ENCODE measurements at regions not wholly inside any gene's neighbourhood (a gene's known extent, or its start where the extent isn't known, plus 50 kb on each side); places are given as distances from the start of the nearest gene placed in this dataset.

GRCh38 chr5:58081435-58081834 lies 378.5 kb downstream of the PLK2 start:
- no peaks in the 10 kb centered on the region for H3K36me3 Mint-ChIP-seq (ENCODE audit: low read depth)
- H3K27ac Mint-ChIP-seq: no peak overlapping the region
- H3K27me3 Mint-ChIP-seq (ENCODE audit: low read depth): no peaks in the 10 kb centered on the region
- H3K9me3 Mint-ChIP-seq: no peaks in the 10 kb centered on the region
- intact Hi-C loops (cut with micrococcal nuclease): no loop called here
- H3K4me3 Mint-ChIP-seq (ENCODE audit: low read depth): no peak overlapping the region
- no peaks in the 10 kb centered on the region for H3K4me1 Mint-ChIP-seq (ENCODE audit: low read depth)
- no peak for DNase-seq (ENCODE audit: low spot score)

GRCh38 chr5:58080573-58080972 lies 379.3 kb downstream of the PLK2 start:
- Mint-ChIP-seq H3K36me3 (ENCODE audit: low read depth) (no peaks in the 10 kb centered on the region), H3K27me3 (ENCODE audit: low read depth) (no peaks in the 10 kb centered on the region), H3K4me3 (ENCODE audit: low read depth) (no peak overlapping the region), H3K27ac (no peak overlapping the region), H3K4me1 (ENCODE audit: low read depth) (no peaks in the 10 kb centered on the region), H3K9me3 (no peaks in the 10 kb centered on the region)
- intact Hi-C loops (cut with micrococcal nuclease): no loop called here
- no peak for DNase-seq (ENCODE audit: low spot score)

- DNase-seq (ENCODE audit: low spot score): no peak
- H3K4me1 Mint-ChIP-seq (ENCODE audit: low read depth): no peaks in the 10 kb centered on the region
- no peaks in the 10 kb centered on the region for H3K9me3 Mint-ChIP-seq
- intact Hi-C loops (cut with micrococcal nuclease): no loop called here
- H3K4me3 Mint-ChIP-seq (ENCODE audit: low read depth): no peak overlapping the region
- H3K36me3 Mint-ChIP-seq (ENCODE audit: low read depth): no peaks in the 10 kb centered on the region
- no peaks in the 10 kb centered on the region for H3K27me3 Mint-ChIP-seq (ENCODE audit: low read depth)
- no peak overlapping the region for H3K27ac Mint-ChIP-seq
These were observed 381.9 kb downstream of the PLK2 start for GRCh38 chr5:58077966-58078365.

- no peak for DNase-seq (ENCODE audit: low spot score)
- no peaks in the 10 kb centered on the region for H3K9me3 Mint-ChIP-seq
- intact Hi-C loops (cut with micrococcal nuclease): no loop called here
- no peaks in the 10 kb centered on the region for H3K27me3 Mint-ChIP-seq (ENCODE audit: low read depth)
- H3K4me1 Mint-ChIP-seq (ENCODE audit: low read depth): no peaks in the 10 kb centered on the region
- H3K27ac Mint-ChIP-seq: no peak overlapping the region
- H3K36me3 Mint-ChIP-seq (ENCODE audit: low read depth): no peaks in the 10 kb centered on the region
- H3K4me3 Mint-ChIP-seq (ENCODE audit: low read depth): no peak overlapping the region
These were observed 382.5 kb downstream of the PLK2 start for GRCh38 chr5:58077416-58077815.

GRCh38 chr5:58076483-58077257 lies 383.2 kb downstream of the PLK2 start:
- no peaks in the 10 kb centered on the region for H3K9me3 Mint-ChIP-seq
- no peaks in the 10 kb centered on the region for H3K36me3 Mint-ChIP-seq (ENCODE audit: low read depth)
- intact Hi-C loops (cut with micrococcal nuclease): no loop called here
- no peak overlapping the region for H3K27ac Mint-ChIP-seq
- DNase-seq (ENCODE audit: low spot score): no peak
- no peaks in the 10 kb centered on the region for H3K4me1 Mint-ChIP-seq (ENCODE audit: low read depth)
- no peaks in the 10 kb centered on the region for H3K27me3 Mint-ChIP-seq (ENCODE audit: low read depth)
- no peak overlapping the region for H3K4me3 Mint-ChIP-seq (ENCODE audit: low read depth)

GRCh38 chr5:58075907-58076306 lies 384.0 kb downstream of the PLK2 start:
- DNase-seq (ENCODE audit: low spot score): no peak
- intact Hi-C loops (cut with micrococcal nuclease): no loop called here
- no peaks in the 10 kb centered on the region for H3K9me3 Mint-ChIP-seq
- no peaks in the 10 kb centered on the region for H3K27me3 Mint-ChIP-seq (ENCODE audit: low read depth)
- H3K4me3 Mint-ChIP-seq (ENCODE audit: low read depth): no peak overlapping the region
- no peaks in the 10 kb centered on the region for H3K36me3 Mint-ChIP-seq (ENCODE audit: low read depth)
- H3K4me1 Mint-ChIP-seq (ENCODE audit: low read depth): no peaks in the 10 kb centered on the region
- H3K27ac Mint-ChIP-seq: no peak overlapping the region

- no peaks in the 10 kb centered on the region for H3K36me3 Mint-ChIP-seq (ENCODE audit: low read depth)
- H3K27ac Mint-ChIP-seq: no peak overlapping the region
- no peak for DNase-seq (ENCODE audit: low spot score)
- H3K4me3 Mint-ChIP-seq (ENCODE audit: low read depth): no peak overlapping the region
- no peaks in the 10 kb centered on the region for H3K9me3 Mint-ChIP-seq
- H3K4me1 Mint-ChIP-seq (ENCODE audit: low read depth): no peaks in the 10 kb centered on the region
- intact Hi-C loops (cut with micrococcal nuclease): no loop called here
- H3K27me3 Mint-ChIP-seq (ENCODE audit: low read depth): no peaks in the 10 kb centered on the region
These were observed 385.2 kb downstream of the PLK2 start for GRCh38 chr5:58074717-58075116.

GRCh38 chr5:58074222-58074621 lies 385.7 kb downstream of the PLK2 start:
- H3K27me3 Mint-ChIP-seq (ENCODE audit: low read depth): no peaks in the 10 kb centered on the region
- no peaks in the 10 kb centered on the region for H3K9me3 Mint-ChIP-seq
- no peak for DNase-seq (ENCODE audit: low spot score)
- intact Hi-C loops (cut with micrococcal nuclease): no loop called here
- H3K4me3 Mint-ChIP-seq (ENCODE audit: low read depth): no peak overlapping the region
- H3K36me3 Mint-ChIP-seq (ENCODE audit: low read depth): no peaks in the 10 kb centered on the region
- no peaks in the 10 kb centered on the region for H3K4me1 Mint-ChIP-seq (ENCODE audit: low read depth)
- no peak overlapping the region for H3K27ac Mint-ChIP-seq

GRCh38 chr5:58073243-58073642 lies 386.6 kb downstream of the PLK2 start:
- H3K4me1 Mint-ChIP-seq (ENCODE audit: low read depth): no peaks in the 10 kb centered on the region
- intact Hi-C loops (cut with micrococcal nuclease): no loop called here
- H3K9me3 Mint-ChIP-seq: no peaks in the 10 kb centered on the region
- H3K27ac Mint-ChIP-seq: no peak overlapping the region
- DNase-seq (ENCODE audit: low spot score): no peak
- no peaks in the 10 kb centered on the region for H3K27me3 Mint-ChIP-seq (ENCODE audit: low read depth)
- no peaks in the 10 kb centered on the region for H3K36me3 Mint-ChIP-seq (ENCODE audit: low read depth)
- H3K4me3 Mint-ChIP-seq (ENCODE audit: low read depth): no peak overlapping the region

GRCh38 chr5:58072300-58072965 lies 387.5 kb downstream of the PLK2 start:
- H3K36me3 Mint-ChIP-seq (ENCODE audit: low read depth): no peaks in the 10 kb centered on the region
- no peak for DNase-seq (ENCODE audit: low spot score)
- no peaks in the 10 kb centered on the region for H3K4me1 Mint-ChIP-seq (ENCODE audit: low read depth)
- no peak overlapping the region for H3K4me3 Mint-ChIP-seq (ENCODE audit: low read depth)
- intact Hi-C loops (cut with micrococcal nuclease): no loop called here
- no peaks in the 10 kb centered on the region for H3K27me3 Mint-ChIP-seq (ENCODE audit: low read depth)
- H3K9me3 Mint-ChIP-seq: no peaks in the 10 kb centered on the region
- H3K27ac Mint-ChIP-seq: no peak overlapping the region

GRCh38 chr5:58071566-58071965 lies 388.3 kb downstream of the PLK2 start:
- no peak for DNase-seq (ENCODE audit: low spot score)
- H3K27ac Mint-ChIP-seq: no peak overlapping the region
- no peak overlapping the region for H3K4me3 Mint-ChIP-seq (ENCODE audit: low read depth)
- no peaks in the 10 kb centered on the region for H3K36me3 Mint-ChIP-seq (ENCODE audit: low read depth)
- no peaks in the 10 kb centered on the region for H3K9me3 Mint-ChIP-seq
- H3K27me3 Mint-ChIP-seq (ENCODE audit: low read depth): no peaks in the 10 kb centered on the region
- intact Hi-C loops (cut with micrococcal nuclease): no loop called here
- no peaks in the 10 kb centered on the region for H3K4me1 Mint-ChIP-seq (ENCODE audit: low read depth)

- H3K4me1 Mint-ChIP-seq (ENCODE audit: low read depth): no peaks in the 10 kb centered on the region
- no peaks in the 10 kb centered on the region for H3K9me3 Mint-ChIP-seq
- H3K27me3 Mint-ChIP-seq (ENCODE audit: low read depth): no peaks in the 10 kb centered on the region
- no peak for DNase-seq (ENCODE audit: low spot score)
- no peaks in the 10 kb centered on the region for H3K36me3 Mint-ChIP-seq (ENCODE audit: low read depth)
- intact Hi-C loops (cut with micrococcal nuclease): no loop called here
- no peak overlapping the region for H3K4me3 Mint-ChIP-seq (ENCODE audit: low read depth)
- H3K27ac Mint-ChIP-seq: no peak overlapping the region
These were observed 390.0 kb downstream of the PLK2 start for GRCh38 chr5:58069846-58070245.

- Mint-ChIP-seq H3K4me1 (ENCODE audit: low read depth) (no peaks in the 10 kb centered on the region), H3K9me3 (no peaks in the 10 kb centered on the region)
These were observed 390.7 kb downstream of the PLK2 start for GRCh38 chr5:58069016-58069705.

More at GRCh38 chr5:58069016-58069705, 390.7 kb downstream of the PLK2 start:
- no peak overlapping the region for H3K4me3 Mint-ChIP-seq (ENCODE audit: low read depth)
- no peak for DNase-seq (ENCODE audit: low spot score)
- H3K27ac Mint-ChIP-seq: no peak overlapping the region
- no peaks in the 10 kb centered on the region for H3K27me3 Mint-ChIP-seq (ENCODE audit: low read depth)
- H3K36me3 Mint-ChIP-seq (ENCODE audit: low read depth): no peaks in the 10 kb centered on the region
- intact Hi-C loops (cut with micrococcal nuclease): no loop called here
